Right atrium auricular region (tissue), 2 donors: ENCODE measurements at regions not wholly inside any gene's neighbourhood (a gene's known extent, or its start where the extent isn't known, plus 50 kb on each side); places are given as distances from the start of the nearest gene placed in this dataset.
A peak's percentile ranks its signal among the peaks of the same experiment; 100 is the strongest.

ENCODE experiments used
- DNase-seq: peaks from one replicate; pipeline ENCODE4 v3.0.0-alpha.2; 2019; ENCODE audit warnings: low spot score
- H3K27ac ChIP-seq, 2 donors: fragments of 200-600 bp; sonication (generic); 1 replicate in 1 of 2; 2 replicates in 1 of 2; pipeline ENCODE4 v1.5.1; 2016 to 2019
- H3K27me3 ChIP-seq, 2 donors: fragments of 200-600 bp; sonication (generic); one replicate each; pipeline versions ENCODE4 v1.5.1 to v1.6.0; 2017 to 2019
- H3K36me3 ChIP-seq: fragments of 200-600 bp; sonication (generic); one replicate; pipeline ENCODE4 v1.5.1; 2016
- H3K4me1 ChIP-seq, 2 donors: fragments of 200-600 bp; sonication (generic); one replicate each; pipeline versions ENCODE4 v1.5.1 to v1.6.0; 2017 to 2019
- H3K4me3 ChIP-seq, 2 donors: fragments of 200-600 bp; sonication (generic); 1 replicate in 1 of 2; 2 replicates in 1 of 2; pipeline ENCODE4 v1.5.1; 2017 to 2019; ENCODE audit warnings: mild to moderate bottlenecking in 1 of 2, moderate library complexity in 1 of 2
- H3K9me3 ChIP-seq, 2 donors: fragments of 200-600 bp; sonication (generic); one replicate each; pipeline ENCODE4 v1.5.1; 2019
- CTCF ChIP-seq, 2 donors: fragments of 200-600 bp; sonication (generic); IDR thresholded peaks; one replicate each; pipeline ENCODE4 v1.5.1; 2019; ENCODE audit warnings: antibody characterized with exemption in 2 of 2

DNA sequence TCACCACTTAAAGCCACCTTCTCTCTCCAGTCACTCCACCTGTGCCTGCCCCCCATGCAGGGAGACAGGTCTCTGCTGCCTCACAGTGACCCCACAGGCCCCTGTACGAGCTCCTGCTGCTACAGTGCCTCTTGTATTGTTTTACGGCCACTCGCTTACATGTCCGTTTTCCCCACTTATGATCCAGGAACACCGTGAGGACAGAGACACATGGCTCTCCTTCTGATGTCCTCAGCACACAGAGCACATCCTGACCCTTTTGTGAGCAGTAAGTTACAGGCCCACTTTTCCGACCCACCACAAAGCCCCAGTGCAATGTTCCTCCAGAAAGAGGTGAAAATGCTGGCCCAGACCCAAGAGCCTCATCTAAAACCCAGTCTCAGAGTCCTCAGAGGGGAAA lies 84.8 kb upstream of the GNAO1 start:
- Histone ChIP-seq H3K36me3 (no peaks in the 10 kb centered on the region), H3K27ac (no peak overlapping the region), H3K9me3 (no peaks in the 10 kb centered on the region), H3K27me3 (no peaks in the 10 kb centered on the region), H3K4me3 (no peak overlapping the region), H3K4me1 (peaks cover 0 to 29% of the 10 kb centered on the region in 2 donors)
- no peak for TF ChIP-seq CTCF (IDR thresholded peaks at IDR 0.05)
- DNase-seq, result no peak

DNA sequence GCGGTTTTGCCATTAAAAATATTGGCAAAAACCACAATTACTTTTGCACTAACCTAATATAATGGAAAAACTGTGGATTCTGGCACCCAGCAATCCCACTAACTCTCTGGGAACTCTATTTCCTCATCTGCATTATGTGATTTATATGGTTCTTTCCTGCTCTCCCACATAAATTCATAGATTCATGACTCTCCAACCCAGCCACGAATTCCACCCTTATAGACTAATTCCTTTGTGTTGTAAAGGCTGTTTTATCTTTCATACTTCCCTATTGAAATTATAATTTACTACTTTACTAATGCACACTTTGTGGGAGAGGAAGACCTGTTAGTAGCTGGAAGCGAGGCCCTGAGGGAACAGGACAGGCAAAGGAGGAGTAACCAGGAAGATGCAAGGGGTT lies 88.4 kb upstream of the GNAO1 start:
- no peaks in the 10 kb centered on the region for H3K9me3 ChIP-seq
- no peaks in the 10 kb centered on the region for H3K27me3 ChIP-seq
- H3K4me1 ChIP-seq, result peaks cover 0 to 24% of the 10 kb centered on the region in 2 donors
- DNase-seq, result no peak
- TF ChIP-seq CTCF (IDR thresholded peaks at IDR 0.05), result no peak
- H3K27ac ChIP-seq, result peak overlapping the region; percentile 67 to 82
- no peak overlapping the region for H3K4me3 ChIP-seq
- no peaks in the 10 kb centered on the region for H3K36me3 ChIP-seq

- Histone ChIP-seq H3K27me3 (no peaks in the 10 kb centered on the region), H3K9me3 (no peaks in the 10 kb centered on the region), H3K27ac (peak overlapping the region; percentile 67 to 82), H3K4me3 (peak overlapping the region; percentile 25 to 39), H3K36me3 (no peaks in the 10 kb centered on the region), H3K4me1 (peaks cover 0 to 17% of the 10 kb centered on the region in 2 donors)
- peak; percentile 66 for DNase-seq
- no peak for TF ChIP-seq CTCF (IDR thresholded peaks at IDR 0.05)
Observed at GRCh38 chr16:56102183-56102686, 89.1 kb upstream of the GNAO1 start.

GRCh38 chr16:56101480-56101879 lies 89.8 kb upstream of the GNAO1 start:
- Histone ChIP-seq H3K4me1 (peaks cover 0 to 16% of the 10 kb centered on the region in 2 donors), H3K4me3 (peak overlapping the region in 1 of 2 donors; percentile 39), H3K27me3 (no peaks in the 10 kb centered on the region), H3K36me3 (no peaks in the 10 kb centered on the region), H3K9me3 (no peaks in the 10 kb centered on the region), H3K27ac (peak overlapping the region; percentile 67 to 82)
- no peak for TF ChIP-seq CTCF (IDR thresholded peaks at IDR 0.05)
- DNase-seq, result no peak

- H3K9me3 ChIP-seq, result no peaks in the 10 kb centered on the region
- no peak overlapping the region for H3K4me3 ChIP-seq
- TF ChIP-seq CTCF (IDR thresholded peaks at IDR 0.05), result no peak
- no peaks in the 10 kb centered on the region for H3K27me3 ChIP-seq
- H3K36me3 ChIP-seq, result no peaks in the 10 kb centered on the region
- H3K27ac ChIP-seq, result no peak overlapping the region
- DNase-seq, result no peak
- H3K4me1 ChIP-seq, result peaks cover 0 to 8% of the 10 kb centered on the region in 2 donors
Observed at GRCh38 chr16:56097306-56097705, 94.0 kb upstream of the GNAO1 start.

- no peak for TF ChIP-seq CTCF (IDR thresholded peaks at IDR 0.05)
Observed at GRCh38 chr16:56094231-56094630, 97.1 kb upstream of the GNAO1 start.

More at GRCh38 chr16:56094231-56094630, 97.1 kb upstream of the GNAO1 start:
- H3K36me3 ChIP-seq, result no peaks in the 10 kb centered on the region
- no peaks in the 10 kb centered on the region for H3K27me3 ChIP-seq
- DNase-seq, result no peak
- no peak overlapping the region for H3K4me3 ChIP-seq
- H3K27ac ChIP-seq, result no peak overlapping the region
- no peaks in the 10 kb centered on the region for H3K4me1 ChIP-seq
- no peaks in the 10 kb centered on the region for H3K9me3 ChIP-seq
